ENCODE measurements at regions not wholly inside any gene's neighbourhood (a gene's known extent, or its start where the extent isn't known, plus 50 kb on each side); places are given as distances from the start of the nearest gene placed in this dataset.

DNA sequence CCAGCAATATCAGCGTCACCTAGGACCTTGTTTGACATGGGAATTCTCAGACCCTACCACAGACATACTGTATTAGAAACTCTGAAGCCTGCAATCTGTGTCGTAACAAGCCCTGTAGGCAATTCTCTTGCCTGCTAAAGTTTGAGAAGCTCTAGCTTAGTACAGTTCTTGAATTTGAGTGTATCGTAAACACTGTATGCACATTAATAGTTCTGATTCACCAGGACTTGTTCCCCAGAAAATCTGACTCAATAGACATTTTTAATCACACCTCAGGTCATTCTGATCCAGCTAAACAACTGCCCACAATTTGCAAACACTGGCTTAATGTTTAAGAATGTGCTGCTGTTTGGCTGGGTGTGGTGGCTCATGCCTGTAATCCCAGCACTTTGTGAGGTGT lies 414.3 kb downstream of the TFAP2A start:
- H3K36me3 ChIP-seq: no peaks in the 10 kb centered on the region
- H3K4me3 ChIP-seq: no peak overlapping the region
- TF ChIP-seq, protein P1, sequence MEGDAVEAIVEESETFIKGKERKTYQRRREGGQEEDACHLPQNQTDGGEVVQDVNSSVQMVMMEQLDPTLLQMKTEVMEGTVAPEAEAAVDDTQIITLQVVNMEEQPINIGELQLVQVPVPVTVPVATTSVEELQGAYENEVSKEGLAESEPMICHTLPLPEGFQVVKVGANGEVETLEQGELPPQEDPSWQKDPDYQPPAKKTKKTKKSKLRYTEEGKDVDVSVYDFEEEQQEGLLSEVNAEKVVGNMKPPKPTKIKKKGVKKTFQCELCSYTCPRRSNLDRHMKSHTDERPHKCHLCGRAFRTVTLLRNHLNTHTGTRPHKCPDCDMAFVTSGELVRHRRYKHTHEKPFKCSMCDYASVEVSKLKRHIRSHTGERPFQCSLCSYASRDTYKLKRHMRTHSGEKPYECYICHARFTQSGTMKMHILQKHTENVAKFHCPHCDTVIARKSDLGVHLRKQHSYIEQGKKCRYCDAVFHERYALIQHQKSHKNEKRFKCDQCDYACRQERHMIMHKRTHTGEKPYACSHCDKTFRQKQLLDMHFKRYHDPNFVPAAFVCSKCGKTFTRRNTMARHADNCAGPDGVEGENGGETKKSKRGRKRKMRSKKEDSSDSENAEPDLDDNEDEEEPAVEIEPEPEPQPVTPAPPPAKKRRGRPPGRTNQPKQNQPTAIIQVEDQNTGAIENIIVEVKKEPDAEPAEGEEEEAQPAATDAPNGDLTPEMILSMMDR (IDR thresholded peaks at IDR 0.05; ENCODE audit: low read depth, low read length): no peak
- H3K4me1 ChIP-seq (ENCODE audit: low read depth): no peaks in the 10 kb centered on the region
- H3K9me3 ChIP-seq (ENCODE audit: low read depth): no peaks in the 10 kb centered on the region
- no peak overlapping the region for H3K27ac ChIP-seq
- H3K27me3 ChIP-seq: no peaks in the 10 kb centered on the region
- DNase-seq (ENCODE audit: low read depth in 1 of 2, low spot score in 1 of 2): no peak

DNA sequence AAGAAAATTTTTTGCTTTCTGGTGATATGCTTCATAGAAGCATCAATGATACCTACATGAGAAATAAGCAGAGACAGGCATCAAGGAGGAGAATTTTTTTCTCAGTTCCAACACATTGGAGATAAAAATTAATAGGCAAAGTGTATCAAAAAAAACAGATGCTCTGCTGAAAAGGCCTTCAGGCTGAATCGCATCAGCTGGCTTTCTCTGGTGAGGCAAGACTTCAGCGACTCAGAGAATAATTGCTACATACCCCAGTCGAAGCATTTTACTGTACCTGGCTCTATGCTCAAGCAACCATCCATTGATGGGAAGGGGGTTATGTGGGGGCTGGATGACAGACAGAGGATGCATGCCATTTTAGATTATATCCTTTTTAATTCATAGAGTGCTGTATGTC lies 415.1 kb downstream of the TFAP2A start:
- Histone ChIP-seq H3K9me3 (ENCODE audit: low read depth) (no peaks in the 10 kb centered on the region), H3K27me3 (no peaks in the 10 kb centered on the region), H3K4me3 (no peak overlapping the region), H3K27ac (no peak overlapping the region), H3K36me3 (no peaks in the 10 kb centered on the region), H3K4me1 (ENCODE audit: low read depth) (no peaks in the 10 kb centered on the region)
- TF ChIP-seq, protein P1 (IDR thresholded peaks at IDR 0.05; ENCODE audit: low read depth, low read length): no peak
- no peak for DNase-seq (ENCODE audit: low read depth in 1 of 2, low spot score in 1 of 2)

DNA sequence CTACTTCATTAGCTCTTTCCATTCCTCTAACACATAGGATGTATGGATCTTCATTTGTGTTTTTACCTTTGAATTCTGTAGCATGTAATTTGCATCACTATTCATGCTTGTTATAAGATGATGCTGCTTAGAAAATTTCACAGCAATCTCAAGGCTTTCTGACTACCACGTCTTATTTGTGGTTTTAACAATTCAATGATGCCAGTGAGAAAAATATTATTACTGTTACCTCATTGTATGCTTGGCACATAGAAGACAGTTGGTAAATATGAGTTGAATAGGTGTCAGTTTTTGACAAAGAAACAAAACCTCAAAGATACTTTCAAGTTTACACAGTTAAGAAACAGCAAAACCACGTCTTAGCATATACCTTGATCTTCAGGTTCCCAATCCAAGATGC lies 428.6 kb downstream of the TFAP2A start:
- Histone ChIP-seq H3K36me3 (no peaks in the 10 kb centered on the region), H3K9me3 (ENCODE audit: low read depth) (no peaks in the 10 kb centered on the region), H3K4me1 (ENCODE audit: low read depth) (no peaks in the 10 kb centered on the region), H3K27me3 (no peaks in the 10 kb centered on the region), H3K4me3 (no peak overlapping the region), H3K27ac (no peak overlapping the region)
- TF ChIP-seq, protein P1 (IDR thresholded peaks at IDR 0.05; ENCODE audit: low read depth, low read length): no peak
- no peak for DNase-seq (ENCODE audit: low read depth in 1 of 2, low spot score in 1 of 2)

DNA sequence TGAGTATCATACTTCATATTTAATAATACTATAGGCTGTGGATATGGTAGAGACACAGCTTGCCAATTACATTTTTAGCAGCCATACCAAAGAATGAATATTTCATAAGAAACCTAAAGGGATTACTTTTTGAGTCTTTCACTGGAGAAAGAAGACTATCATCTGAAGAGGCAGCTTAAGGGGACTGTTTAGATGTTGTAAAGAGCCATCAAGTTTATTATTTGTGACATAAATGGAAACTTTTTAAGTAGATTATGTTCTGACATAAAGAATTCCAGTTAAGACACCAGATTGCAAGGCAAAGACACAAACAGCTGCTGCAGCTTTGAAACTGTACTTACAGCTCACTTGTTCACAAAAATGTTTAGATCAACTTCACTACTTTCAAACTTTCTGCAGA lies 429.4 kb downstream of the TFAP2A start:
- no peak for DNase-seq (ENCODE audit: low read depth in 1 of 2, low spot score in 1 of 2)
- Histone ChIP-seq H3K27ac (no peak overlapping the region), H3K4me3 (no peak overlapping the region), H3K4me1 (ENCODE audit: low read depth) (no peaks in the 10 kb centered on the region), H3K9me3 (ENCODE audit: low read depth) (no peaks in the 10 kb centered on the region), H3K27me3 (no peaks in the 10 kb centered on the region), H3K36me3 (no peaks in the 10 kb centered on the region)
- TF ChIP-seq, protein P1 (IDR thresholded peaks at IDR 0.05; ENCODE audit: low read depth, low read length): no peak

DNA sequence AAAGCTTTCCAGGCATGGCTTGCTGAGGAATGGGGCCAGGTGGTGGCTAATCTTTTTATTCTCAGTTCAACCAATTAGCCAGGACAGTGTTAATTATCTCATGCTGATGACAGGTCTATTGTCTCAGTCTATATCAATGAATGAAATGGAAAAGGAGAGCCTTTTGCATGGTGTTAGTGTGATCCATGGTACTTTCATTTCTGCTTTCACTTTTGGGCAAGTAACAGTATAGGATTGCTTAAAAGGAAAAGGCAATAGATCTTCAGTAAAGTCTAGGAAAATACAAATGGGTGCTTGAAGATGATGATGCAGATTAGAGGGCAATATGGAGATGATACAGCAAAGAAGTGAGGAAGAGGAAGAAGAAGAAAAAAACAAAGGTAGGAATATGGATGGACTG lies 430.3 kb downstream of the TFAP2A start:
- TF ChIP-seq, protein P1 (IDR thresholded peaks at IDR 0.05; ENCODE audit: low read depth, low read length): no peak
- Histone ChIP-seq H3K36me3 (no peaks in the 10 kb centered on the region), H3K9me3 (ENCODE audit: low read depth) (no peaks in the 10 kb centered on the region), H3K4me1 (ENCODE audit: low read depth) (no peaks in the 10 kb centered on the region), H3K27ac (no peak overlapping the region), H3K4me3 (no peak overlapping the region), H3K27me3 (no peaks in the 10 kb centered on the region)
- DNase-seq (ENCODE audit: low read depth in 1 of 2, low spot score in 1 of 2): no peak

DNA sequence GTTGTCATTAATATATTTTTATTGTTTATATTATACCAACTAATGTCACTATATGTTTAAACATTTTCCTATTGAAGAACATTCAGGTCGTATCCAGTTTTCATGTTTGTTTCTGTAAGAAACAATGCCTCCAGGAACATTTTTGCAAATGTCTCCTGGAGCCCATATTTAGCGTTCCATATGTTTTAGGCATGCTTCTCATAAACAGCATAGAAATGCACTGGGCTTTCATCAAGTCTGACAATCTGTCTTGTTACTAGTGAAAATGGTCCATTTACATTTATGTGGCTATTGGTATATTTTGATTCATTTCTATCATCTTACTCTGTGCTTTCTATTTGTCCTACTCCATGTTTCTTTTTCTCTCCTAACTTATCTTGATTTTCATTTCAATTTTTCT lies 431.7 kb downstream of the TFAP2A start:
- H3K4me1 ChIP-seq (ENCODE audit: low read depth): no peaks in the 10 kb centered on the region
- H3K9me3 ChIP-seq (ENCODE audit: low read depth): no peaks in the 10 kb centered on the region
- no peaks in the 10 kb centered on the region for H3K27me3 ChIP-seq
- TF ChIP-seq, protein P1 (IDR thresholded peaks at IDR 0.05; ENCODE audit: low read depth, low read length): no peak
- no peak overlapping the region for H3K4me3 ChIP-seq
- DNase-seq (ENCODE audit: low read depth in 1 of 2, low spot score in 1 of 2): no peak
- H3K27ac ChIP-seq: no peak overlapping the region
- no peaks in the 10 kb centered on the region for H3K36me3 ChIP-seq
